COR-L47 (cell line): ENCODE measurements at regions not wholly inside any gene's neighbourhood (a gene's known extent, or its start where the extent isn't known, plus 50 kb on each side); places are given as distances from the start of the nearest gene placed in this dataset.

Source experiments
- DNase-seq: peaks from one replicate; lab custom pipeline; 2025; lab: John Stamatoyannopoulos, UW

DNA sequence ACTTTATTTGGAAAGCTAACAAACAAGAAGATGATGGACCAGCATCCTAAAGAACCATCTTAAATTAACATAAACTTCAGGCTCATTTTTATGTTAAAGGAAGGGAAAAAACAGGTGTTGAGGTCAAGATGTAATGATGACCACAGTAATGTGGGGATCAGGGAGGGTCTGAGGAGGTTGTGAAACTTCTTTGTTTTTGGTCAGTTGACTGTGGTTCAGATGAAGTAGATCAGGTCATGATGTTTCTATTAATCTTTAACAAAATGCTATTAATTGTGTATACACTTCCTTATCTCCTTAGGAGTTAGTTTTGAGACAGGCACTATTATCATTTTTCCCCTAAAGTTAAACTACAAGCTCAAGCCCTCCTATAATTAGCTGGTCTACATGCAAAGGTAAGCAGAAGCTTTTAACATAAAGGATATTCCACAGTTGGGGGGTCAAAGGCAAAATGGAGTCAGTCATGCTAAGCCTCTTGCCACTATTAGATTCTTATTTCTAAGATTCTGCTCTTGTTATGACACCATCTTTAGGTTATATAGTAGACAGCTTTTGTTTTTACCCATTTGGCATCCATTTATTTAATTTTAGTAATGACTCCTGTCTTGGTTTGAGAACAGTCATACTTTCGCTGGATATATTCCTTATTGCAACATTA is 800.1 kb upstream of the PCDH9 start:
- DNase-seq = no peak

DNA sequence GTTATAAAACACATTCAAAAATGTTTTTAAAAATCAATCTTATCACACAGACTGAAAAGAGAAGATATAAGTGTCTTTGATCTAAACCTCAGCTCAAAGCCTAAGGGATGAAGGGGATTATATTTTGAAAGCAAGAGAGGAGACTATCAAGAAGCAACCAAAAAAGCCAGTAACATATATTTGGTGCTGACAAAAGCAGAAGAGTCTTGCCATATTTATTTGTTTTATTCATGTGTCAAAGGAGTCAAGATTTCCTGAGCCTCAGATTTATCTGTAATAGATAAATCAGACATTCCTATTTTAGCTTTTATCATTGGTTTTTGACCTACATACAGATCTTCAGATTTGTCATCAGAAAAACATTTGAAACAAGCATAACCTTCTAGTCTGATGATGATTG is 798.6 kb upstream of the PCDH9 start:
- DNase-seq = no peak

DNA sequence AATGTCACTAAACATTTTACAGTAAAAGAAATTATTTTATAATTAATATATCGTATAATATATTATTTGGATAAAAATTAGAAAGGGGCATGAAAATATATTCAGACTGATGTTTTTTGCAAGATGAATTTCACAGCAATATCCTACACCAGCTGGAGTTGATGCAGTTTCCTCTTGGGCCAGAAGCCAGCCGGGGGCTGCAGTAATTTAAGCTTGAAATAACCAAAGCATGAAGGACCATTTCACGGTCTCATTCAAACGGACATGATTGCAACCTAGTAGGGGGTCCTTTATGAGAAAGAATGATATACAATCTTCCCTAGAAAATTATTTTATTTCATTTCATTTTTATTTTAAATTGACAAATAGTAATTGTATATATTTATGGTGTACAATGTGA is 797.2 kb upstream of the PCDH9 start:
- peak; percentile 10 for DNase-seq

DNA sequence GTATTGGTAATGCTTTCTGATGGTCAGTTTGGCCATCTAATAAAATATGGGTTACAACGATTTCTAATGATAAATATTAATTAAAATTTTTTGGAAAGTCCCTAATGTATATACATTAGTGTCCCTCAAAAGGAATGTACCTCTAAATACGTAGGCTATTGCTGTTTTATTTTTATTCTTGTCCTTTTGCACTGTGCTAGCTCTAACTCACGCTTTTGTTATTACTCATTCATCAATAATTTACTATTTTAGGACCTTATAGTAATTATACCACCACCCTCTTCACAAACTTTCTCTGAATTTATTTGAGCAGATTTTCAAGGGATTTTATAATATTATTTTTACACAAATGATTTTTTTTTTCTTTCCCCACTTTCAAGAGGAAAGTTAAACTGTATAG is 795.9 kb upstream of the PCDH9 start:
- DNase-seq = no peak

DNA sequence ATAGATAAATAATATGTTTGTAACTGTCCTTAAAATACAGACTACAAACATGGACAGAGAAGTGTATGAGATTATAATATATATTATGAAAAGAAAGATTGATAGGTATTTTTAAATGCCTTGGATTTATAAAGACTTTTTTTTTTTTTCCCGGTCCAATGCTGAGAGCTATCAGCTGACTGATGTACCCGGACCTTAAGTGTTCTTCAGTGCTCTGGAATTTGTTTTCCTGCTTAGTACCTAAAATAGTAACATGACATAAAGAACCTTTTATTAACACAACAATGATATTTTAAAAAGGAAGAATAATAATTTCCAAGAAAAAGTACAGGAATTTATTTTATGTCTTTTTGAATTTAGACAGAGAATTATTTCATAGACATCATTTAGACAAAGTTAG is 795.5 kb upstream of the PCDH9 start:
- DNase-seq = no peak

DNA sequence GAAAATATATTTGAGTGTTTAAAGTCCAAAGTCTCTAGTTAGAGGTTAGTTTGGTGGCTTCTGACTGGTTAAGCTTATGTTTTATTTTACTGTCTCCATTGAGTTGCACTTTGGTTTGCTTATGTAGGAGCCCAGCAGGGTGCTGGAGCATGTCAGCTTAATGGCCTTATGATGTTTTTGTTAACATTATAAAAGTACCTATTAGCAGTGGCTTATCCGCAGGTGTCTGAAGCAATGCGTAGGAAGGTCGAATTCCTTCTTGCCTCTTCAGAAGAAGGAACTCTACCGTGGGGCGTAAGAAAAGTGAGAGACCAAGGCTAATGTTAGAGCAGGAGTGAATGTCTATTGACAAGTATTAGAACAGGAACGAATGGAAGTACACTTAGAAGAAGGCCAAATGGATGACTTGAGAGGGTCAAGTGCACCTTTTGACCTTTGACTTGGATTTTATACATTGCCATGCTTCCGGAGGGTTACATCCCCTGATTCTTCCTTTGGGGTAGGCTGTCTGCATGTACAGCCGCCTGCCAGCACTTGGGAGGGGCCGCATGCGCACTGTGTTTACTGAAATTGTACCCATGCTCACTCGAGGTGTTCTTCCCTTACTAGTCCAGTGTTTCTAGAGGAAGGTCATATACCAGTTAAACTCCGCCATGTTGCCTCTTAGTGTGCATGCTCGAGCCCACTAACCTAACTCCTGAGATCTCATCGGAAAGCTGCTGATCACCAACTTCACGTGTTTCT is 793.9 kb upstream of the PCDH9 start:
- no peak for DNase-seq

DNA sequence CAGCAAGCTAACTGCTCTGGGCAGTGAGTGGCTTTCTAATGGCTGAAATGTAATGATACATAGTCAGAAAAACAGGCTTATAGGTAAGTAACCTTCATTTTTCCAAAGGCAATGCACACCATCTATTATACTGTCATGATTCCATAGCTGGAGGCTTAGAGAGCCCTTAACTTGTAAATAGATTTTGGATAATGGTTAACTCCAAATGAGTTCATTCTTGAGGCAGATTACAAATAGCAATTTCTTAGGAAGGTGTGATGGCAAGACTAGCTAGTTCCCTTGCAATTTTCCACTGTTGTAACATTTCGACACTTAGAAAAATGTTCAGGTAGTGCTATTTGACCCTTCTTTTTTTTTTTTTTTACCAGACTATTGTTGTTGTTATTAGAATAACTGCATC is 789.8 kb upstream of the PCDH9 start:
- DNase-seq = no peak

DNA sequence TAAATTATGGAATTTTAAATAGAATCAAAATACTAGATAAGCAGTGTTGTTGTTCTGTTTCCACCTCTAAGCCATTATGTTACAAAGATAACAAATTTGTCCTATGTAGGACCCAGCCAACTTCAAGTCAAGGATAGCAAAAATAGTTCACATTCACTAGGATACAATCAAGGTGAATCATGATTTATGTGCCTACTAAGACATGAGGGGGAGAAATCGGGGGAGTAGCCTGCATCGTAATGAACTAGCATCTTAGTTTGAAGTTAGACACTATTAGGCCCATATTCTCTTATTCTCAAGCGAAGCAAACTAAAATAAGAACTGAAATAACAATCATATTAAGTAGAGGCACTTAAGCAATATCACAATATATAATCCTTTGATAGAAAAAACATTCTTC is 779.4 kb upstream of the PCDH9 start:
- no peak for DNase-seq

DNA sequence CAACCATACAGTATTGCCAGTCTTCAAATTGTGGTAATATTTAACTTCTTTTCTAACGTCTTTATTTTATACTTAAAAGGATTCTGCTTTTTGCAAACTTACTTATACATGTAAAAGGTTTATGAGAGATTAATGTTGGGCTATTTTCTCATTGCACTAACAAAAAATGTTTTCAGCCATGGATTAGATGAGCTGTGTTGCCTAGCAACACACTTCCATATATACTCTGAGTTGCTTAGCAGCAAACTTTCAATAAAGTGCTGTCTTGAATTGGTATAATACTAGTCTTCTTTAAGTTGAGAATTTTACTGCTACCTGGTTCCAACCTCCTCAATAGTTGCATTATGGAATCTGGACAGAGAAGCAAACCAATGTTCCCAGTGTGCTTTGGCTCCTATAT is 777.4 kb upstream of the PCDH9 start:
- no peak for DNase-seq

DNA sequence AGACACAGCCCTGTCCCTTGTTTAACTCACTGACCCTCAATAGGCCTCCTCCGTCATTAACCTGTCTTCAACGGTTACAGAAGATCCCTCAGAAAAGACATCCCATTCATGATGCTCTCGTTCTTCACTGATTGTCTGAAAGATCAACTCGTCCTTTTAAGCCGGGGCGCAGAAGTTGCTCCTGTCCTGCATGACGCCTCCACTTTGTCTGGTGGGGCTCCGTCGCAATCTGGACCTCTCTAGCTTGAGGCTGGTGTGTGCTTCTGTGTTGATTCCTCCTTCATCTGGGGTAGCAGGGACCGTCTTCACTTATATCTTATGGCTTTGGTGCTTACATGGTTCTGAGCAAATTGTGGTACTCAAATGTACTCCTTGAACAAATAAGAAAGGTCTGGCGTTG is 766.0 kb upstream of the PCDH9 start:
- DNase-seq = no peak

DNA sequence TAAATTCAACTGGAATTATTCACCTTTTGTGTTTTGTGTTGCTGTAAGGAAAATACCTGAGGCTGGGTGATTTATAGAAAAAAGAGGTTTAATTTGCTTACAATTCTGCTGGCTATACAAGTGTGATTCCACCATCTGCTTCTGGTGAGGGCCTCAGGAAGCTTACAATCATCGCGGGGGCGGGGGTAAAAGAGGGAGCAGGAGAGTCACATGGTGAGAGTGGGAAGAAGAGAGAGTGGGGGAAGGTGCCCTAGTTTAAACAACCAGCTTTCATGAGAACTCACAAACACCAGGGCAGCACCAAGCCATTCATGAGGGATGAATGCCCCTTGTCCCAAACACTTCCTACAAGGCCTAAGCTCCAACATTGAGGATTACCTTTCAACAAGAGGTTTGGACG is 760.7 kb upstream of the PCDH9 start:
- no peak for DNase-seq

DNA sequence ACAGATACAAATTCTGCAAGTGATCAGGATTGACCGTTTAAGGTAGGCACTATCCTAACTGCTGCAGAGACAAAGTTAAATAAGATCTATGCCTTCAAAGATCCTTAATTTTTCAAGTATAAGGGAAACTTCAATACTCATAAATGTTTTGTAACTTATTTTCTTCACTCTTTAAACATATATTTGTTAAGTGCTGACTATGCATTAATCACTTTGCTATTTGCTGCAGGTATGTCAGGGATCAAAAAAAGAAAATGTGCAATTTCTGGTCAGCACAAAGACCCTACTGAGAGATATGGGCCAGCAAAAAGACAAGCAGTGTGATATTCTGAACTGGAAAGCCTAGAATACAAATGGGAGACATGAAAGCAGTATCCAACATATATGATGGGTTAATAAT is 756.1 kb upstream of the PCDH9 start:
- DNase-seq = no peak

DNA sequence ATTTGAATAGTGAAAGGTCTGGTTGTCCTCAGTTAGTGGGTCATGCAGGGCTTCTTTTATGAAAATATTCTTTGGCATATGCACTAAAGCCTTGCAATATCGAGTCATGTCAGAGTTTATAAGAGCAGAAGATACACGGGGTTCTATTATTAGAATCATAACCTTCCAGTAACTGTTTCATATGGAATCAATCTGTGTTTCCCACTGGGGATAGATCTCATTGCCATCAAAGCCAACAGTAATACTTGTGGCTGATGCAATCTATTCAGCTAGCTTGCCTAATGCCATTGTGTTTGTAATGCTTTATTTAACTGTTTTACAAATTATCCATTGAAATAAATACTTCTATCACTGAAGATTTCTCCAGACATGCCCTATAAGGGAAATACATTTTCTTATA is 746.9 kb upstream of the PCDH9 start:
- DNase-seq = no peak

DNA sequence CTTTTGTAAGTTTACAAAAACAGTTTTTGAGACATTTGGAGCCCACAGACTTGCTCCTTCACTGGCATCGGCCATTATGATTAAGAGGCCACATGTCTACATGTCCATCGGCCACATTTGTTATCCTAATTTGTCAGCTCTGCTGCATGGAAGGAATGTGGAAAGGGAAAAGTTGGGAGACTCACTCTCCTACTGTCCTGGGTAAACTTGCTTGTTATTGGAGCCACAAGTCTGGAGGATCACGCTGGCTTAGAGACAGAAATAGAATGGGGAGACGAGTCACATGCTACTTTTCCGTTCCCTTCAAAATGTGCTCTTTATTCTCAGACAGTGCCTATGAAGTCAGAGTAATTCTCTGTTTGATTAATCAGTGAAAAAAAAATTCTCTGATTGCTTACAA is 741.2 kb upstream of the PCDH9 start:
- DNase-seq = no peak

DNA sequence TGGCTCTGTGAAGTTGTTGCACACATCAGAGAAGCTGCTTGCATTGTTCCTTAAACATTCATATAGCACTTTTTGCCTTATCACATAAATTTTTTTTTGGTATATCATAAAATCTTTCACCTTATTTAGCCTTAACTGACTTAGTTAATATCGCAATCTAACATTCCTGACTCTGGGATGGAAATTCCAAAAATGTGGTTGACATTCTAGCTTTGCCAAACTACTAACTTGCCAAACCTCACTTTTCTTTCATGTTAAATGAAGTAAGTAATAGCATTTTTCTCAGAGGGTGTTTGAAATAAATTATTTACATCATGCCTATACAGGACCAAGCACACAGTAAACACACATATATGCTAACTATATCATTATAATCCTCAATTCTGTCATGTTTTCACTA is 736.9 kb upstream of the PCDH9 start:
- no peak for DNase-seq

DNA sequence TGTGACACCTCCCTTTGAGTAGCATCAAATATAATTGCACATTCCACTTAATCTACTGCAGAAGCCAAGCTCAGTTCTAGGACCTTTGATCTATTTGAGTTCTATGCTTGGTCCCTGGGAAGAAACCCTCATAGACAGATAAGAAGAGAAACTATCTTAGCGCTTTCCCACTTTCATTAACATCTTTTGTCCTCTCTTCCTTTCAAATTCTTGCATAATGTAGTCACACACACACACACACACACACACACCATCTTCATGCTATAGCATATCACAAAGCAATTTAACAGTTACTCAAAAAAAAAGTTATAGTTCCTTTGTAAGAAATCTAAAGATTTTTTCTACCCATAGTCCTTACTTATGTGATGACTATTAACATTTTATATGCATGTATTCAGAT is 735.9 kb upstream of the PCDH9 start:
- no peak for DNase-seq

DNA sequence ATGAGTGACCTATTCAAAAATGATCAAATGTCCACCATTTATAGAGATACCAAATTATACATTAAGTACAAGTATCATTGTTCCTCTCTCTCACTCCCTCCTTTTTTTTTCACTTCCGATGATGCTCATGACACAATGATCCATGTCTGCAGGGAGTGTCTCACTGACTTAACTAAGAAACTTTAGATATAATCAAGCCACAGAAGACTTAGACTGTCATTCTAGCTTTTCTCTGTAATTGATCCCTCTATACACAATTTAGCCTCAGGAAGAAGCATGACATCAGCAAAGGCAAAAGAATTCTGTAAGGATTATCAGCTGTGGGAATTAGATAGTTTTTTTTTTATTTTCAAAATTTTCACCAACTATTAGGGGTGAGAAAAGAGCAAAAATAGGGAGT is 734.9 kb upstream of the PCDH9 start:
- no peak for DNase-seq

DNA sequence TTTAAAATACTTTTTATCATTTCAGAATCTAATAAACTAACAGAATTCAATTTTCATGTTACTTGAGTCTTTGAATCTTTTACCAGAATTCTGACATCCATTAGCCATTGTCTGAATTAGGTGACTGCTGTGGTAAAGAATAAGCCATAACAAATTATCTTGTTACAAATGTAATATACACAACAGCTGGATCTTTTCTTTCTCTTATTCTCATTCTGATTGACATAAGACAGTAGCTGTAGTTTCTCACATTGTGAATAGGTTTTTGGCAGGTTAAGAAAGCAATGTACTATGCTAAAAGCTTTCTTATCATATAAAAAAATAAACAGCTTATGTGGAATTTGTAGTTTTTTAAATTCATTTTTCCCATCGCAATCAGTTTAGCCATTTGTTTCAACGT is 734.0 kb upstream of the PCDH9 start:
- no peak for DNase-seq

DNA sequence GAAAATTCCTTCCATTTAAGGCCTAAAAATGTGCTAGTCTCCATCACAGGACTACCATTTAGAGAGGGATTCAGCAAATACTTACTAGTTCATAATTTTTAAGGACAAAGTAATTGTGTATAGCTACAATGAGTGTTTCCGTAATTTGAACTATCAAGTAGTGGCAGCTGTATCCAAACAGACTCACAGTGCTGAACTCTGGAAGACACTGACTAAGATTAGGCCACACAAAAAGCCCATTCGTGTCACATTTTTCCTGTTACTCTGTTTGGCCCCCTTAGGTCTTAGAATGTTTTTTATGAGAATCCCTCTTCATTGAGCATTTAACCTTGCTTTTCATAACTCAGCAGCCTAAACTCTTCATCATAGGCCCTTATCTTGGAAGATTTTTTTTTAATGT is 731.2 kb upstream of the PCDH9 start:
- DNase-seq = no peak

DNA sequence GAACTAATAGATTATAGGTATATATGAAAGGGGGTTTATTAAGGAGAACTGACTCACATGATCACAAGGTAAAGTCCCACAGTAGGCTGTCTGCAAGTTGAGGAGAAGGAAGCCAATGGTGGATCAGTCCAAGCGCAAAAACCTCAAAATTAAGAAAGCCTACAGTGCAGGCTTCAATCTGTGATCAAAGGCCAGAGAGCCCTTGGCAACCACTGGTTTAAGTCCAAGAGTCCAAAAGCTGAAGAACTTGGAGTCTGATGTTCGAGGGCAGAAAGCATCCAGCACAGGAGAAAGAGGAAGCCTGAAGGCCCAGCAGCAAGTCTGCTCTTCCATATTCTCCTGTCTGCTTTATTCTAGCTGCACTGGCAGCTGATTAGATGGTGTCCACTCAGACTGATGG is 721.3 kb upstream of the PCDH9 start:
- DNase-seq = no peak

DNA sequence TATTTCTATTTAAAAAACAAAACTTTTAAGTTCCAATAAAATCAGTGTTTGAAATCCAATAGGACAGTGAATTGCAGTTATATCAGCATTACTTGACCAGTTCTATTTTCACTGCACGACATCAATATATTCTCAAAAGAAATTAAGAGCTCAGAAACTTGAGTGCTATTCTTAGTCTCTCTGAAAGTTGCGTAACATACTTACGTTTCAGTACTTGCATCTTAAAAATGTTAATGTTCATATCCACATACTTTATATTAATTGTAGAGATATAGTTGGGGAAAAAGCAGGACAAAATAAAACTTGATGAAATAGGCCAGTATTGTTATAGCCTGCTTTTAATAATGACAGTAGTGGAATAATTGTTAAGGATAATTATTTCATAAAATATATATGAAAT is 720.5 kb upstream of the PCDH9 start:
- DNase-seq = no peak

DNA sequence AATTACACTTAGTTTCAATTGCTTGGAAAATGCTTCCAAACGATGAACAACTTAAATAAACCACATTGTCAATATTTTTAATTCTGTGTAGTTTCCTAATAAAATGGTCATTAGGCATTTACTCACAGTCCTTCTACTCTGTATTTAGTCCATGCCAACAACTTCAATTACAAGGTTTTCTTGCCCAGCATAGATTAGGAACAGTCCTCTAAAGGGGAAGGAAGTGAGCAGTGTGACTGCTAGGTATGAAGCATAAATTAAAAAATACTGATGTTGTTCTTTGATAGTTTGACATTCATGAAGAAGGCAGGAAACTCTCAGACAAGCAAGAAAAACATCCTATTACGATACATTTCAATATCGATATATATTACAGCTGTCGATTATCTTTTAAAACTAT is 716.0 kb upstream of the PCDH9 start:
- no peak for DNase-seq

DNA sequence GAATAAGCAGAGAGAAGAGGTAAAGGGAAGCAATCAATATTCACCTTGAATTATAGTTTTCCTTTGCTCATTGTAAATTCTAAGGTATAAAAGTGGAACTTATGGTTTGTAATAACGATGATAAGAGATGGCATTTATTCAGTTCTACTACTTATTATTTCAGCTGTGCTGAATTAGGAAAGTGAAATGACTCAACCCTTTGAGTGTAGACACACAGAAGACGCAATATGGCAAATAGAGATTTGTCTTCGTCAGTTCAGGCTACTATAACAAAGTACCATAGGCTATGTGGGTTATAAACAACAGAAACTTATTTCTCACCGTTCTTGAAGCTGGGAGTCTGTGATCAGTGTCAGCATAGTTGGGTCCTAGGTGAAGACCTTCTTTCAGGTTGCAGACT is 713.0 kb upstream of the PCDH9 start:
- DNase-seq = no peak

DNA sequence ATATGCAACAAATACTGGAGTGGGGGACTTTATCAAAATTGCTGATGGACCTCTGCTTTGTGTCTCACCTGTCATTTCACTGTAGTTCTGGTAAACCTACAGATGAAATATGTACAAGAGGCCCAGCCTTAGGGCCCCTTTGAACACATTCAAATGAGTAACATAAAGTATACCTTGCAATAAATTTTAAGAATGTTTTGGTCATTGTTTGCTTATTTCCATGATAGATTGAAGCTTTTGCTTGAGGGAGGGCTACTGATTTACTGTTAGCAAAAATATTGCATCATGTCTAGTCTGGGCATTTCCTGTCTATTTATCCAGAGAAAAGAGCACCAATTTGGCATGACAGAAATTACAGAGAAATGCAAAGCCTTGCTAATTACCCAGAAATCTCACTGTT is 705.5 kb upstream of the PCDH9 start:
- no peak for DNase-seq
